HG03354 (cell line): ENCODE measurements at regions not wholly inside any gene's neighbourhood (a gene's known extent, or its start where the extent isn't known, plus 50 kb on each side); places are given as distances from the start of the nearest gene placed in this dataset.
"Not testable (repeated sequence)": the region's sequence is repeated elsewhere in the genome, so short reads cannot be mapped to it uniquely, and the experiment has no call there.

ENCODE experiments used
- ATAC-seq: cut with Tn5 transposase; IDR thresholded peaks from one replicate; pipeline ENCODE4 v1.9.1; 2021; ENCODE audit warnings: mild to moderate bottlenecking; ENCODE audit not compliant: unreplicated experiment, poor library complexity, severe bottlenecking

GRCh38 chr22:25447686-25448434 is 116.6 kb upstream of the GRK3 start:
- ATAC-seq, result peak; percentile 87

- peak; percentile 36 for ATAC-seq
Observed at GRCh38 chr22:25448435-25449051, 115.9 kb upstream of the GRK3 start.

GRCh38 chr22:25449781-25450317 is 114.6 kb upstream of the GRK3 start:
- ATAC-seq, result no peak

GRCh38 chr22:25451480-25452114 is 112.9 kb upstream of the GRK3 start:
- no peak for ATAC-seq

- no peak for ATAC-seq
Observed at GRCh38 chr22:25452116-25452700, 112.3 kb upstream of the GRK3 start.

GRCh38 chr22:25453058-25453457 is 111.4 kb upstream of the GRK3 start:
- ATAC-seq, result no peak

- ATAC-seq, result no peak
Observed at GRCh38 chr22:25453557-25453956, 110.9 kb upstream of the GRK3 start.

- ATAC-seq, result not testable (repeated sequence)
Observed at GRCh38 chr22:25456300-25457043, 108.0 kb upstream of the GRK3 start.

- ATAC-seq, result not testable (repeated sequence)
Observed at GRCh38 chr22:25458631-25459030, 105.8 kb upstream of the GRK3 start.

GRCh38 chr22:25460682-25461081 is 103.8 kb upstream of the GRK3 start:
- ATAC-seq, result not testable (repeated sequence)

- ATAC-seq, result no peak
Observed at GRCh38 chr22:25461301-25461700, 103.2 kb upstream of the GRK3 start.

GRCh38 chr22:25462474-25463346 is 101.8 kb upstream of the GRK3 start:
- ATAC-seq, result peak; percentile 76

GRCh38 chr22:25463347-25463628 is 101.2 kb upstream of the GRK3 start:
- ATAC-seq, result not testable (repeated sequence)

- ATAC-seq, result not testable (repeated sequence)
Observed at GRCh38 chr22:25464326-25464725, 100.1 kb upstream of the GRK3 start.

GRCh38 chr22:25465949-25466348 is 98.5 kb upstream of the GRK3 start:
- no peak for ATAC-seq

- no peak for ATAC-seq
Observed at GRCh38 chr22:25472382-25472781, 92.1 kb upstream of the GRK3 start.

GRCh38 chr22:25475257-25476022 is 89.0 kb upstream of the GRK3 start:
- ATAC-seq, result no peak

- ATAC-seq, result no peak
Observed at GRCh38 chr22:25477358-25477757, 87.1 kb upstream of the GRK3 start.
